Heart left ventricle (tissue), 13 donors: ENCODE measurements at regions not wholly inside any gene's neighbourhood (a gene's known extent, or its start where the extent isn't known, plus 50 kb on each side); places are given as distances from the start of the nearest gene placed in this dataset.

ENCODE experiments used
- CTCF ChIP-seq, 12 donors: fragments of 200-600 bp; sonication (generic) in 4 of 12; IDR thresholded peaks; one replicate each; pipeline versions ENCODE4 v1.5.0 to v1.8.0; 2018 to 2022; ENCODE audit warnings: antibody characterized with exemption in 12 of 12, mild to moderate bottlenecking in 5 of 12
- POLR2A ChIP-seq, 2 donors: fragments of 450-650 bp; IDR thresholded peaks; one replicate each; pipeline ENCODE4 v1.6.1; 2017; ENCODE audit warnings: antibody characterized with exemption in 2 of 2, mild to moderate bottlenecking in 2 of 2, moderate library complexity in 2 of 2
- donor health status: ischemic (EF 13 %, LVEDD 7.1; RV severe dilation, severe dysfunction).
- donor health status: DM: no; HTN: yes; CAD: no.
- donor health status: DM: no; HTN: no; CAD: no.
- donor health status: ischemic (EF 25% LVEDD 6.9; RV normal size, moderate dysfunction).
- donor health status: ischemic (EF 25% LVEDD 5.7; RV mildly dilated, moderate dysfunction).
- donor health status: ischemic (EF 35%, LVEDD 5.7; RV mildly dilated, moderate dysfunction).
- donor health status: nonischemic (EF 11% LVEDD 7.7; RV severe dilation, severe dysfunction).
- donor health status: DM: yes; HTN: yes; CAD: no.
- donor health status: PGD.
- donor health status: ischemic (EF 29% LVEDD 5.4; RV normal size, mild dysfunction).
- donor health status: nonischemic (EF 23%, LVEDD 6.1; RV moderate dilation, normal function).

GRCh38 chr2:52429740-52430139 is 1337.9 kb upstream of the CHAC2 start:
- TF ChIP-seq CTCF (IDR thresholded peaks at IDR 0.05) (no peak), POLR2A (IDR thresholded peaks at IDR 0.05) (no peak)
